ENCODE measurements at regions not wholly inside any gene's neighbourhood (a gene's known extent, or its start where the extent isn't known, plus 50 kb on each side); places are given as distances from the start of the nearest gene placed in this dataset.
A peak's percentile ranks its signal among the peaks of the same experiment; 100 is the strongest.

- Histone ChIP-seq H3F3A (ENCODE audit: insufficient read depth, low read length) (no peaks in the 10 kb centered on the region), H3K4me2 (ENCODE audit: low read length) (no peak overlapping the region), H3K4me3 (ENCODE audit: low read depth, low read length, poor library complexity, severe bottlenecking) (no peak overlapping the region), H3K9ac (ENCODE audit: low read length) (no peak overlapping the region), H3K79me2 (ENCODE audit: insufficient read depth, low read length) (no peaks in the 10 kb centered on the region), H3K4me1 (ENCODE audit: insufficient read depth, low read length, severe bottlenecking) (no peaks in the 10 kb centered on the region), H3K27me3 (ENCODE audit: insufficient read depth, low read length) (no peaks in the 10 kb centered on the region), H3K9me2 (ENCODE audit: low read depth, low read length) (no peaks in the 10 kb centered on the region), H3K36me3 (ENCODE audit: insufficient read depth, low read length) (no peaks in the 10 kb centered on the region), H4K20me1 (ENCODE audit: insufficient read depth, low read length) (no peaks in the 10 kb centered on the region), H3K9me3 (ENCODE audit: low read length) (no peaks in the 10 kb centered on the region), H2AFZ (ENCODE audit: low read length) (no peak overlapping the region), H3K27ac (ENCODE audit: low read depth, low read length, poor library complexity, severe bottlenecking) (no peak overlapping the region)
- peak; percentile 44; the same call in 1 of the 2 replicates for TF ChIP-seq CTCF (IDR thresholded peaks at IDR 0.05; ENCODE audit: low read length)
- no peak for TF ChIP-seq EZH2 (IDR thresholded peaks at IDR 0.05; ENCODE audit: borderline replicate concordance, low read length)
Observed at GRCh38 chr13:72648513-72649065, 78.8 kb downstream of the MZT1 start.

- Histone ChIP-seq H3K9me2 (ENCODE audit: low read depth, low read length) (no peaks in the 10 kb centered on the region), H3K27me3 (ENCODE audit: insufficient read depth, low read length) (no peaks in the 10 kb centered on the region), H3K79me2 (ENCODE audit: insufficient read depth, low read length) (no peaks in the 10 kb centered on the region), H4K20me1 (ENCODE audit: insufficient read depth, low read length) (no peaks in the 10 kb centered on the region), H3K36me3 (ENCODE audit: insufficient read depth, low read length) (no peaks in the 10 kb centered on the region), H3F3A (ENCODE audit: insufficient read depth, low read length) (no peaks in the 10 kb centered on the region), H3K27ac (ENCODE audit: low read depth, low read length, poor library complexity, severe bottlenecking) (no peak overlapping the region), H2AFZ (ENCODE audit: low read length) (no peak overlapping the region), H3K4me1 (ENCODE audit: insufficient read depth, low read length, severe bottlenecking) (no peaks in the 10 kb centered on the region), H3K9ac (ENCODE audit: low read length) (no peak overlapping the region), H3K4me3 (ENCODE audit: low read depth, low read length, poor library complexity, severe bottlenecking) (no peak overlapping the region), H3K9me3 (ENCODE audit: low read length) (no peaks in the 10 kb centered on the region), H3K4me2 (ENCODE audit: low read length) (no peak overlapping the region)
- no peak for TF ChIP-seq CTCF (IDR thresholded peaks at IDR 0.05; ENCODE audit: low read length)
- TF ChIP-seq EZH2 (IDR thresholded peaks at IDR 0.05; ENCODE audit: borderline replicate concordance, low read length), result no peak
Observed at GRCh38 chr13:72647422-72647821, 80.0 kb downstream of the MZT1 start.

GRCh38 chr13:72645521-72645920 lies 81.9 kb downstream of the MZT1 start:
- Histone ChIP-seq H3K9me2 (ENCODE audit: low read depth, low read length) (no peaks in the 10 kb centered on the region), H2AFZ (ENCODE audit: low read length) (no peak overlapping the region), H3K4me1 (ENCODE audit: insufficient read depth, low read length, severe bottlenecking) (no peaks in the 10 kb centered on the region), H3K27me3 (ENCODE audit: insufficient read depth, low read length) (no peaks in the 10 kb centered on the region), H3K9me3 (ENCODE audit: low read length) (no peaks in the 10 kb centered on the region), H3K4me2 (ENCODE audit: low read length) (no peak overlapping the region), H3F3A (ENCODE audit: insufficient read depth, low read length) (no peaks in the 10 kb centered on the region), H3K79me2 (ENCODE audit: insufficient read depth, low read length) (no peaks in the 10 kb centered on the region), H3K36me3 (ENCODE audit: insufficient read depth, low read length) (no peaks in the 10 kb centered on the region), H3K4me3 (ENCODE audit: low read depth, low read length, poor library complexity, severe bottlenecking) (no peak overlapping the region), H3K27ac (ENCODE audit: low read depth, low read length, poor library complexity, severe bottlenecking) (no peak overlapping the region), H3K9ac (ENCODE audit: low read length) (no peak overlapping the region), H4K20me1 (ENCODE audit: insufficient read depth, low read length) (no peaks in the 10 kb centered on the region)
- TF ChIP-seq CTCF (IDR thresholded peaks at IDR 0.05; ENCODE audit: low read length), result no peak

Data from OCI-LY1 (cell line).